ENCODE measurements at regions not wholly inside any gene's neighbourhood (a gene's known extent, or its start where the extent isn't known, plus 50 kb on each side); places are given as distances from the start of the nearest gene placed in this dataset.

DNA sequence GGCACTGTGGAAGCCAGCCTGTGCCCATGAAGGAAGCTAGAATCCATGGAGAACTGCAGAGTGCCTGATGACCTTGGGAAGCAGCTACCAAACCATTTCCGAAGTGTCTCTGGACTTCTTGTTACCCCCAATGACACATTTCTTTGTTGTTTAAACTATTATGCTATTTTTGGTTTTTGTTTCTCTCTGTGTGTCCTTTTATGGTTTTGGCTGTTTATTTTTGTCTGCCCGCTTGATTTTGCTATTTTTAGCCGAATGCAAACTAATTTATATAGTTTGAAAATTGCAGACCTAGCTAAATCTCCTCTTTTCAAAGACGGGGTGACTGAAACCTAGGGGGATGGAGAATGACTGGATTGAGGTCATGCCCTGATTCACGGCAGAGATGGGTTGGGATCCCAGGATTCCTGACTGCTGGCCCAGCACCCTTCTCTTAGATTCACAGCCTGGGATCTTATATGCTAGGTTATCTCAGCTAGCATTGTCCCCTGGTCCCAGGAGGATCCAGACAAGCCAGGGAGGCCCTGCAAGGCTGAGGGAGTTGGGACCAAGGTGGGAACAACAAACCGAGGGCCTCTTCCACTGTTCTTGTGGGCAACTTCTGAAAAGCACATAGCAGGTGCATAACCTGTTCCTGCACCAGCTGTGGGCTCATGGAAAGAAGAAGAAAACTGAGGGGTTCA lies 116.3 kb upstream of the HAAO start:
- TF ChIP-seq EZH2 (IDR thresholded peaks at IDR 0.05; ENCODE audit: low read depth, unreplicated experiment) = no peak
- TF ChIP-seq JUNB (IDR thresholded peaks at IDR 0.05; ENCODE audit: unreplicated experiment) = no peak
- TF ChIP-seq ZNF331 (CRISPR knock-in tag; IDR thresholded peaks at IDR 0.05; ENCODE audit: low read depth) = no peak
- no peak for TF ChIP-seq ZNF462 (CRISPR knock-in tag; IDR thresholded peaks at IDR 0.05)
- TF ChIP-seq REST (IDR thresholded peaks at IDR 0.05; ENCODE audit: unreplicated experiment) = no peak
- no peak for TF ChIP-seq EZH2phosphoT487 (IDR thresholded peaks at IDR 0.05; ENCODE audit: unreplicated experiment)
- no peak for TF ChIP-seq CREB1 (CRISPR knock-in tag; IDR thresholded peaks at IDR 0.05; ENCODE audit: low read depth)
- TF ChIP-seq POLR2AphosphoS5 (IDR thresholded peaks at IDR 0.05; ENCODE audit: low read depth) = no peak
- TF ChIP-seq, protein P1, sequence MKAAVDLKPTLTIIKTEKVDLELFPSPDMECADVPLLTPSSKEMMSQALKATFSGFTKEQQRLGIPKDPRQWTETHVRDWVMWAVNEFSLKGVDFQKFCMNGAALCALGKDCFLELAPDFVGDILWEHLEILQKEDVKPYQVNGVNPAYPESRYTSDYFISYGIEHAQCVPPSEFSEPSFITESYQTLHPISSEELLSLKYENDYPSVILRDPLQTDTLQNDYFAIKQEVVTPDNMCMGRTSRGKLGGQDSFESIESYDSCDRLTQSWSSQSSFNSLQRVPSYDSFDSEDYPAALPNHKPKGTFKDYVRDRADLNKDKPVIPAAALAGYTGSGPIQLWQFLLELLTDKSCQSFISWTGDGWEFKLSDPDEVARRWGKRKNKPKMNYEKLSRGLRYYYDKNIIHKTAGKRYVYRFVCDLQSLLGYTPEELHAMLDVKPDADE (IDR thresholded peaks at IDR 0.05) = no peak
- TF ChIP-seq ZNF114 (CRISPR knock-in tag; IDR thresholded peaks at IDR 0.05) = no peak
- TF ChIP-seq NANOG (IDR thresholded peaks at IDR 0.05; ENCODE audit: borderline replicate concordance) = no peak
- no peaks in the 10 kb centered on the region for H3K36me3 ChIP-seq (ENCODE audit: insufficient read depth)
- H3K9me2 ChIP-seq (ENCODE audit: insufficient read depth) = 0 out of 2 replicates have a peak, but pooled peaks cover 6% of the 10 kb centered on the region
- peaks cover 5% of the 10 kb centered on the region for H3K27me3 Mint-ChIP-seq (ENCODE audit: insufficient read depth, low read depth, poor library complexity)
- no peaks in the 10 kb centered on the region for H3K79me2 ChIP-seq (replicated peaks; ENCODE audit: insufficient read depth)
- DNase-seq (ENCODE audit: low spot score) = no peak
- peaks cover 14% of the 10 kb centered on the region for H3K4me1 ChIP-seq (ENCODE audit: insufficient read depth)
- H3K36me3 Mint-ChIP-seq (ENCODE audit: low read depth) = no peaks in the 10 kb centered on the region
- H2AFZ ChIP-seq = no peak overlapping the region
- no peaks in the 10 kb centered on the region for H3K9me3 Mint-ChIP-seq
- H3K27ac ChIP-seq (ENCODE audit: low read depth) = no peak overlapping the region
- no peak overlapping the region for H3K4me2 ChIP-seq
- no peak overlapping the region for H3K27ac Mint-ChIP-seq
- no peak overlapping the region for H3K4me3 ChIP-seq
- H3K4me1 Mint-ChIP-seq = peaks cover 21% of the 10 kb centered on the region
- H4K20me1 ChIP-seq (replicated peaks; ENCODE audit: insufficient read depth) = no peaks in the 10 kb centered on the region
- ATAC-seq = no peak
- H3K27me3 ChIP-seq (ENCODE audit: insufficient read depth) = no peaks in the 10 kb centered on the region
- H3F3A ChIP-seq (replicated peaks; ENCODE audit: low read depth) = no peaks in the 10 kb centered on the region
- no peak overlapping the region for H3K4me3 Mint-ChIP-seq

All from GM23338 (cell line).